Pancreas (tissue), 10 donors: ENCODE measurements at regions not wholly inside any gene's neighbourhood (a gene's known extent, or its start where the extent isn't known, plus 50 kb on each side); places are given as distances from the start of the nearest gene placed in this dataset.

Experiments used
- ATAC-seq, 4 donors: fragments of 200-7000 bp; cut with Tn5 transposase; one replicate each; pipeline versions ENCODE4 v1.8.0 to v1.9.1; 2020; ENCODE audit warnings: mild to moderate bottlenecking in 4 of 4, moderate library complexity in 4 of 4
- DNase-seq, 6 donors: peaks; one replicate each; pipeline ENCODE4 v3.0.0-alpha.2; 2020
- FAIRE-seq: peaks from 2 replicates; lab custom pipeline; 2012; peaks lifted over from hg19 to GRCh38; lab: Jason Lieb, UNC
- H3K27ac ChIP-seq, 4 donors: fragments of 200-600 bp; sonication (generic); 1 replicate in 3 of 4; 2 replicates in 1 of 4; pipeline versions ENCODE4 v1.5.0 to v1.8.0; 2020
- H3K27me3 ChIP-seq, 4 donors: fragments of 200-600 bp; one replicate each; pipeline ENCODE4 v1.8.0; 2021
- H3K36me3 ChIP-seq, 3 donors: fragments of 200-600 bp; sonication (generic) in 1 of 3; one replicate each; pipeline versions ENCODE4 v1.5.0 to v1.8.0; 2020 to 2021
- H3K4me1 ChIP-seq, 3 donors: fragments of 200-600 bp; one replicate each; pipeline ENCODE4 v1.8.0; 2021
- H3K4me3 ChIP-seq, 4 donors: fragments of 200-600 bp; sonication (generic) in 2 of 4; one replicate each; pipeline versions ENCODE4 v1.5.0 to v1.8.0; 2020 to 2021
- H3K9me3 ChIP-seq, 4 donors: fragments of 200-600 bp; one replicate each; pipeline ENCODE4 v1.8.0; 2021
- CTCF ChIP-seq, 4 donors: fragments of 200-600 bp; sonication (generic) in 3 of 4; IDR thresholded peaks; one replicate each; pipeline versions ENCODE4 v1.5.0 to v1.8.0; 2021; ENCODE audit warnings: antibody characterized with exemption in 4 of 4
- WGBS, 2 donors: extraction: QIAGEN DNeasy Blood & Tissue Kit; methylation state at CpG; one replicate each; pipeline ENCODE4 v1.1.7; 2013; 5-methylcytosine and 5-hydroxymethylcytosine counted together
- intact Hi-C, 3 donors: fragments of 100-400 bp; cut with DNase I; formaldehyde crosslinking; loops; one replicate each; pipeline versions ENCODE4 v1.11.1 to v1.14.2; 2022
- donor health status: healthy with polysubstance abuse.
- donor health status: DM: no; HTN: no; CAD: no; lungs with moderate emphysema.
- donor health status: DM: no; HTN: no; CAD: no.
- donor health status: control.
- donor health status: control.
- donor health status: Bipolar disorder and iron deficiency.
- donor health status: DM: yes; HTN: yes; CAD: no.
- donor health status: DM: no; HTN: no; CAD: no.
- donor health status: DM: no; HTN: no; CAD: no.
- donor health status: DM: yes; HTN: yes; CAD: no.

- DNase-seq (no peak), FAIRE-seq (no peak), ATAC-seq (no peak)
- TF ChIP-seq CTCF (IDR thresholded peaks at IDR 0.05) = no peak
- Histone ChIP-seq H3K4me1 (no peaks in the 10 kb centered on the region), H3K9me3 (no peaks in the 10 kb centered on the region), H3K36me3 (no peaks in the 10 kb centered on the region), H3K27me3 (no peaks in the 10 kb centered on the region), H3K27ac (no peak overlapping the region), H3K4me3 (no peak overlapping the region)
- intact Hi-C loops = no loop called here
- 77 to 80% methylated on average over 1 of the region's 1 CpG for WGBS, 2 donors
Measured at GRCh38 chr15:95898761-95899160, 431.7 kb upstream of the NR2F2 start.

GRCh38 chr15:95901271-95901670 lies 429.2 kb upstream of the NR2F2 start:
- H3K36me3 ChIP-seq = no peaks in the 10 kb centered on the region
- WGBS, 2 donors = 82 to 89% methylated on average over 6 of the region's 6 CpGs
- FAIRE-seq = no peak

GRCh38 chr15:95902606-95903005 lies 427.9 kb upstream of the NR2F2 start:
- no peak for ATAC-seq
- no peak for FAIRE-seq
- no peak for DNase-seq
- no peaks in the 10 kb centered on the region for H3K4me1 ChIP-seq
- no peaks in the 10 kb centered on the region for H3K36me3 ChIP-seq
- no peaks in the 10 kb centered on the region for H3K27me3 ChIP-seq
- no peak overlapping the region for H3K27ac ChIP-seq
- intact Hi-C loops = no loop called here
- 50 to 51% methylated on average over 3 of the region's 3 CpGs for WGBS, 2 donors
- H3K9me3 ChIP-seq = no peaks in the 10 kb centered on the region
- no peak for TF ChIP-seq CTCF (IDR thresholded peaks at IDR 0.05)
- no peak overlapping the region for H3K4me3 ChIP-seq

More at GRCh38 chr15:95901271-95901670, 429.2 kb upstream of the NR2F2 start:
- ATAC-seq = no peak
- Histone ChIP-seq H3K27ac (no peak overlapping the region), H3K27me3 (no peaks in the 10 kb centered on the region), H3K4me1 (no peaks in the 10 kb centered on the region), H3K9me3 (no peaks in the 10 kb centered on the region), H3K4me3 (no peak overlapping the region)
- no peak for TF ChIP-seq CTCF (IDR thresholded peaks at IDR 0.05)
- intact Hi-C loops = no loop called here
- DNase-seq = no peak

- Histone ChIP-seq H3K4me3 (no peak overlapping the region), H3K36me3 (no peaks in the 10 kb centered on the region), H3K9me3 (no peaks in the 10 kb centered on the region), H3K27me3 (no peaks in the 10 kb centered on the region), H3K27ac (no peak overlapping the region), H3K4me1 (no peaks in the 10 kb centered on the region)
- intact Hi-C loops = no loop called here
- no peak for FAIRE-seq
- no peak for DNase-seq
- WGBS, 2 donors = 41 to 52% methylated on average over 4 of the region's 4 CpGs
- ATAC-seq = no peak
- TF ChIP-seq CTCF (IDR thresholded peaks at IDR 0.05) = no peak
Measured at GRCh38 chr15:95903352-95903751, 427.1 kb upstream of the NR2F2 start.

GRCh38 chr15:95910643-95911212 lies 419.8 kb upstream of the NR2F2 start:
- Histone ChIP-seq H3K4me3 (no peak overlapping the region), H3K27ac (no peak overlapping the region), H3K9me3 (no peaks in the 10 kb centered on the region), H3K27me3 (peaks cover 0 to 5% (median 0%) of the 10 kb centered on the region in 4 donors), H3K36me3 (no peaks in the 10 kb centered on the region), H3K4me1 (no peaks in the 10 kb centered on the region)
- 72 to 75% methylated on average over 11 of the region's 11 CpGs for WGBS, 2 donors
- ATAC-seq (no peak), DNase-seq (no peak), FAIRE-seq (no peak)
- intact Hi-C loops = no loop called here
- TF ChIP-seq CTCF (IDR thresholded peaks at IDR 0.05) = no peak
